LHCN-M2 (cell line): ENCODE measurements at regions not wholly inside any gene's neighbourhood (a gene's known extent, or its start where the extent isn't known, plus 50 kb on each side); places are given as distances from the start of the nearest gene placed in this dataset.

Experiments used
- DNase-seq: peaks from one replicate; pipeline ENCODE4 v3.0.0-alpha.2; 2012; ENCODE audit warnings: low read depth

GRCh38 chr5:33287242-33287641 lies 153.5 kb upstream of the TARS1 start:
- no peak for DNase-seq

- DNase-seq: no peak
Measured at GRCh38 chr5:33291216-33292000, 149.4 kb upstream of the TARS1 start.

- DNase-seq: no peak
Measured at GRCh38 chr5:33297760-33298216, 143.0 kb upstream of the TARS1 start.

- peak; percentile 84 for DNase-seq
Measured at GRCh38 chr5:33299621-33300208, 141.1 kb upstream of the TARS1 start.

- peak; percentile 9 for DNase-seq
Measured at GRCh38 chr5:33300209-33300742, 140.5 kb upstream of the TARS1 start.

- DNase-seq: no peak
Measured at GRCh38 chr5:33303579-33304095, 137.1 kb upstream of the TARS1 start.

- DNase-seq: no peak
Measured at GRCh38 chr5:33304601-33305000, 136.2 kb upstream of the TARS1 start.

- DNase-seq: no peak
Measured at GRCh38 chr5:33305572-33305971, 135.2 kb upstream of the TARS1 start.

- DNase-seq: peak; percentile 19
Measured at GRCh38 chr5:33306758-33307157, 134.0 kb upstream of the TARS1 start.

- DNase-seq: no peak
Measured at GRCh38 chr5:33308586-33308985, 132.2 kb upstream of the TARS1 start.

- no peak for DNase-seq
Measured at GRCh38 chr5:33309068-33309467, 131.7 kb upstream of the TARS1 start.

GRCh38 chr5:33309536-33310345 lies 131.0 kb upstream of the TARS1 start:
- no peak for DNase-seq

- DNase-seq: peak; percentile 74
Measured at GRCh38 chr5:33310451-33310850, 130.3 kb upstream of the TARS1 start.

- peak; percentile 97 for DNase-seq
Measured at GRCh38 chr5:33311893-33312292, 128.9 kb upstream of the TARS1 start.

- DNase-seq: peak; percentile 86
Measured at GRCh38 chr5:33312571-33313549, 127.9 kb upstream of the TARS1 start.

GRCh38 chr5:33315189-33315588 lies 125.6 kb upstream of the TARS1 start:
- DNase-seq: no peak

GRCh38 chr5:33316773-33317172 lies 124.0 kb upstream of the TARS1 start:
- DNase-seq: peak; percentile 21

- peak; percentile 15 for DNase-seq
Measured at GRCh38 chr5:33317271-33317670, 123.5 kb upstream of the TARS1 start.

- no peak for DNase-seq
Measured at GRCh38 chr5:33319151-33319550, 121.6 kb upstream of the TARS1 start.

GRCh38 chr5:33319841-33320240 lies 120.9 kb upstream of the TARS1 start:
- peak; percentile 10 for DNase-seq

- peak; percentile 82 for DNase-seq
Measured at GRCh38 chr5:33321026-33321425, 119.7 kb upstream of the TARS1 start.
